ENCODE measurements at regions not wholly inside any gene's neighbourhood (a gene's known extent, or its start where the extent isn't known, plus 50 kb on each side); places are given as distances from the start of the nearest gene placed in this dataset.
A peak's percentile ranks its signal among the peaks of the same experiment; 100 is the strongest.

GRCh38 chr1:30316056-30316455 lies 407.3 kb downstream of the MATN1 start:
- Mint-ChIP-seq H3K4me3 (no peak overlapping the region), H3K36me3 (ENCODE audit: insufficient read depth) (no peaks in the 10 kb centered on the region), H3K9me3 (no peaks in the 10 kb centered on the region), H3K27me3 (peaks cover 84% of the 10 kb centered on the region), H3K4me1 (no peaks in the 10 kb centered on the region), H3K27ac (ENCODE audit: low read depth) (no peak overlapping the region)
- no peak for ATAC-seq (replicated peaks; ENCODE audit: extremely low read depth, poor library complexity, severe bottlenecking)
- no peak for DNase-seq (ENCODE audit: low spot score in 2 of 2)

DNA sequence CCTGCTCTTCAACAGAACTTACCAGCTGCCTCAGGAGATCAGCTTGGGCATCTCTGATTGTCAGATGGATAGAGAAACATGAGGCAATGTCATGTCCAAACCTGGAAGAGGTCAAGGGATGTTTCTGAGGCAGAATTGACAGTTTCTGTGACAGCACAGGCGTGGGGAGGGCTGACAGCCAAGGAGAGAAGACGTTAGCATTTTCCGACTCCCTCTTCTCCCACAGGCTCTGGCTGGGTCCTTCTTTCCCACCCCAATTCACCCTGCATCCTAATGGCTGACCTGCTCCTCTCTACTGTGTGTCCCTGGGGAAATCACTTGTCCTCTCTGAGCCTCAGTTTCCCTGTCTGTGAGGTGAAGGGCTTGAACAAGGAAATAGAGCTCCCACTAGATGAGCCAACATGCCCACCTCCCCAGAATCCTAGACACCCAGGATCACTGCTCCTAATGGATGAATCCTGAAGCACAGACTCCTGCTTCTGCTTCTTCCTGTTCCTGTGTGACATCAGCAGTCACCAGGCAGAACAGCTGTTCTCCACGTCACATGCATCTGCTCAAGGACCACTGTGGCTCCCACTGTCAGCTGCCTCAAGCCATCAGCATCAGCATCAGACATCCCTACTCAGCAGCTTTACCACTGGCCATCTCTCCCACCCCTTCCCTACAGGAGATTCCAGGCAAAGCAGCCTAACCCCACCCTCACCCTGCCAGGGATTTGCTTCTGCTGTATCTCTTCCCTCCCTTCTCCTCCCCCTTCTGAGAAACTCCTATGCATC lies 408.0 kb downstream of the MATN1 start:
- Mint-ChIP-seq H3K27me3 (peaks cover 87% of the 10 kb centered on the region), H3K27ac (ENCODE audit: low read depth) (no peak overlapping the region), H3K36me3 (ENCODE audit: insufficient read depth) (no peaks in the 10 kb centered on the region), H3K4me3 (no peak overlapping the region), H3K9me3 (no peaks in the 10 kb centered on the region), H3K4me1 (no peaks in the 10 kb centered on the region)
- no peak for ATAC-seq (replicated peaks; ENCODE audit: extremely low read depth, poor library complexity, severe bottlenecking)
- no peak for DNase-seq (ENCODE audit: low spot score in 2 of 2)

GRCh38 chr1:30314591-30314990 lies 408.8 kb downstream of the MATN1 start:
- no peak overlapping the region for H3K4me3 Mint-ChIP-seq
- DNase-seq (ENCODE audit: low spot score in 2 of 2): no peak

DNA sequence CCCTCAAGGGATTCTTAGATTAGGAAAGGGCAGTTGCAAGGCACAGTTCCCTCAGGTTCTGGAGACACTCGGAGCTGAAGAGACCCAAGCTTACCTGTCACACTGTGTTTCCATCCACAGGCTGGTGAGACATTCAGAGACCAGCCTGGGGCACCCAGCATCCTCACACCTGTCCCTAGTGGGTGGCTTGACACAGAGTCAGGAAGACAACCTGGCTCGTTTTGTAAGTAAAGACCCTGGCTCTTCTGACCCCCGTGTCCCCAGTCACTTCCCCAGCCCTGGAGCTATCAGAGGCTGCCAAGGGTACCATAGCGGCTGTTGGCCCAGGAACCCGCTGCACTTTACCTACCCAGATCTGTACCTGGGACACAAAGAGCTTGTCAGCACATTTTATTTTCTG lies 409.8 kb downstream of the MATN1 start:
- H3K27ac Mint-ChIP-seq (ENCODE audit: low read depth): no peak overlapping the region
- no peaks in the 10 kb centered on the region for H3K4me1 Mint-ChIP-seq
- H3K4me3 Mint-ChIP-seq: no peak overlapping the region
- no peaks in the 10 kb centered on the region for H3K9me3 Mint-ChIP-seq
- H3K27me3 Mint-ChIP-seq: peaks cover 81% of the 10 kb centered on the region
- no peaks in the 10 kb centered on the region for H3K36me3 Mint-ChIP-seq (ENCODE audit: insufficient read depth)
- DNase-seq (ENCODE audit: low spot score in 2 of 2): no peak
- no peak for ATAC-seq (replicated peaks; ENCODE audit: extremely low read depth, poor library complexity, severe bottlenecking)

More at GRCh38 chr1:30314591-30314990, 408.8 kb downstream of the MATN1 start:
- Mint-ChIP-seq H3K27ac (ENCODE audit: low read depth) (no peak overlapping the region), H3K27me3 (peaks cover 80% of the 10 kb centered on the region), H3K36me3 (ENCODE audit: insufficient read depth) (no peaks in the 10 kb centered on the region), H3K4me1 (no peaks in the 10 kb centered on the region), H3K9me3 (no peaks in the 10 kb centered on the region)
- no peak for ATAC-seq (replicated peaks; ENCODE audit: extremely low read depth, poor library complexity, severe bottlenecking)

- Mint-ChIP-seq H3K27ac (ENCODE audit: low read depth) (no peak overlapping the region), H3K9me3 (no peaks in the 10 kb centered on the region), H3K27me3 (peaks cover 85% of the 10 kb centered on the region), H3K4me1 (no peaks in the 10 kb centered on the region), H3K4me3 (no peak overlapping the region), H3K36me3 (ENCODE audit: insufficient read depth) (no peaks in the 10 kb centered on the region)
- DNase-seq (ENCODE audit: low spot score in 2 of 2): no peak
- ATAC-seq (replicated peaks; ENCODE audit: extremely low read depth, poor library complexity, severe bottlenecking): no peak
Observed at GRCh38 chr1:30313176-30313575, 410.2 kb downstream of the MATN1 start.

DNA sequence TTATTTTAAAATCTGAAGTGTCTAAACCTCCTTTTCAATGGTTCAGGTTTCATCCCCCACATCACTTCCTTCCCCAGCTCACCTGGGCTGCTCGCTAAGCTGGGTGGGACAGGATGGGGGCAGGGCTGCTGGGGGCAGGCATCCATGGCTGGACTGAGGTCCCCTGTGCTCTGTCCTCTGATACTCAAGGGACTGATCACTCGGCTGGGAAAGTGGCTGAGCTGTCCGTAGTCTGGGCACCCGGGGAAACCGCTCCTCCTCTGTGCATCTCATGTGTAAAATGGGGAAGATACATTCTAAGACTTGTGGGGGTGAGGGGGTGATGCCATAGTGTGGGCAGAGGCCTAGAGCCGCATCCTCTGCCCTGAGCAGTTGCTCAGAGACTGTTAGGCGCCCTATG lies 411.2 kb downstream of the MATN1 start:
- no peak for ATAC-seq (replicated peaks; ENCODE audit: extremely low read depth, poor library complexity, severe bottlenecking)
- H3K36me3 Mint-ChIP-seq (ENCODE audit: insufficient read depth): no peaks in the 10 kb centered on the region
- no peak overlapping the region for H3K4me3 Mint-ChIP-seq
- H3K9me3 Mint-ChIP-seq: no peaks in the 10 kb centered on the region
- peaks cover 85% of the 10 kb centered on the region for H3K27me3 Mint-ChIP-seq
- H3K4me1 Mint-ChIP-seq: no peaks in the 10 kb centered on the region
- no peak for DNase-seq (ENCODE audit: low spot score in 2 of 2)
- no peak overlapping the region for H3K27ac Mint-ChIP-seq (ENCODE audit: low read depth)

DNA sequence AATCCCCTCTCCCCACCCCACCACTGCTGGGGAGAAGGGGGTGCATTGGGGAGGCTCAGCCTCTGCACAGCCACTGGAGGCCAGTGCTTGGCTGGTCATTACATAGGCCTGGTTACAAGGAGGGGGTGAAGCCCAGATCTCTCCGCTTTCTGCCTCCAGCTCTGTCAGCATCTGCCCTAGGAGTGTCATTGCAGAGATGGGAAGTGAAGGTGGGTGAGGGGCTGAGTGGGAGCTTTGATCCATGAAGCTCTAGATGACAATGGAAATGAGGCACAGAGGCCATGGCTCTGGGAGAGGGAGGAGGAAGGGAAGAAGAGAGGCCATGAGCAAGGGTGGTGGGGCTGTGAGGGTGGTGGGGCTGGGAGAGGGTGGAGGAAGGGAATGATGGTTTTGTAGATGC lies 411.6 kb downstream of the MATN1 start:
- Mint-ChIP-seq H3K27me3 (peaks cover 85% of the 10 kb centered on the region), H3K9me3 (no peaks in the 10 kb centered on the region), H3K4me1 (no peaks in the 10 kb centered on the region), H3K4me3 (no peak overlapping the region), H3K27ac (ENCODE audit: low read depth) (no peak overlapping the region), H3K36me3 (ENCODE audit: insufficient read depth) (no peaks in the 10 kb centered on the region)
- DNase-seq (ENCODE audit: low spot score in 2 of 2) (no peak), ATAC-seq (replicated peaks; ENCODE audit: extremely low read depth, poor library complexity, severe bottlenecking) (no peak)

GRCh38 chr1:30310966-30311742 lies 412.2 kb downstream of the MATN1 start:
- Mint-ChIP-seq H3K4me3 (no peak overlapping the region), H3K27ac (ENCODE audit: low read depth) (no peak overlapping the region), H3K4me1 (no peaks in the 10 kb centered on the region), H3K9me3 (no peaks in the 10 kb centered on the region), H3K27me3 (peaks cover 85% of the 10 kb centered on the region), H3K36me3 (ENCODE audit: insufficient read depth) (no peaks in the 10 kb centered on the region)
- DNase-seq (ENCODE audit: low spot score in 2 of 2): no peak
- ATAC-seq (replicated peaks; ENCODE audit: extremely low read depth, poor library complexity, severe bottlenecking): no peak

- Mint-ChIP-seq H3K4me1 (no peaks in the 10 kb centered on the region), H3K36me3 (ENCODE audit: insufficient read depth) (no peaks in the 10 kb centered on the region), H3K27ac (ENCODE audit: low read depth) (no peak overlapping the region), H3K9me3 (no peaks in the 10 kb centered on the region), H3K27me3 (peaks cover 83% of the 10 kb centered on the region), H3K4me3 (no peak overlapping the region)
- no peak for ATAC-seq (replicated peaks; ENCODE audit: extremely low read depth, poor library complexity, severe bottlenecking)
- no peak for DNase-seq (ENCODE audit: low spot score in 2 of 2)
Observed at GRCh38 chr1:30307182-30307581, 416.2 kb downstream of the MATN1 start.

GRCh38 chr1:30305519-30305918 lies 417.9 kb downstream of the MATN1 start:
- H3K27ac Mint-ChIP-seq (ENCODE audit: low read depth): no peak overlapping the region
- DNase-seq (ENCODE audit: low spot score in 2 of 2) (peak in 1 of 2 donors; percentile 4), ATAC-seq (replicated peaks; ENCODE audit: extremely low read depth, poor library complexity, severe bottlenecking) (no peak)
- H3K9me3 Mint-ChIP-seq: no peaks in the 10 kb centered on the region
- H3K4me1 Mint-ChIP-seq: no peaks in the 10 kb centered on the region
- no peaks in the 10 kb centered on the region for H3K36me3 Mint-ChIP-seq (ENCODE audit: insufficient read depth)
- H3K27me3 Mint-ChIP-seq: peaks cover 82% of the 10 kb centered on the region
- no peak overlapping the region for H3K4me3 Mint-ChIP-seq

DNA sequence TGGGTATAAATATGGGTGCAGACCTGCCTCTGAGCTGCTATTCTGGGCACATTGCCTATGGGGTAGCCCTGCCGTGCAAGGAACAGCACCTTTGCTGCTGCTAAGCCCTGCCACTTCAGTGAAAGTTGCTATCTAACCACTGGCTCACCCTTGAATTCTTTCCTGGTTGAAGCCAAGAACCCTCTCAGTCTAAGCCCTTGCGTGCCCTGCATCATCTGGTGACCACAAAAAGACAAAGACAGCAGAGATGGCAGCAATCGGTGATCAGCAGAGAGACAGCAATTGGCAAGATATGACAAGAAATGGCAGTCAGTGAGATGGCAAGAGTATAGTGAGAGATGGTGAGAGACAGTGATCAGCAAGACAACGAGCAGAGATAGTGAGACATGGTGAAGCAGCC lies 418.3 kb downstream of the MATN1 start:
- H3K4me1 Mint-ChIP-seq: no peaks in the 10 kb centered on the region
- no peaks in the 10 kb centered on the region for H3K9me3 Mint-ChIP-seq
- H3K27ac Mint-ChIP-seq (ENCODE audit: low read depth): no peak overlapping the region
- H3K27me3 Mint-ChIP-seq: peaks cover 84% of the 10 kb centered on the region
- H3K36me3 Mint-ChIP-seq (ENCODE audit: insufficient read depth): no peaks in the 10 kb centered on the region
- peak in 1 of 2 donors; percentile 2 for DNase-seq (ENCODE audit: low spot score in 2 of 2)
- no peak for ATAC-seq (replicated peaks; ENCODE audit: extremely low read depth, poor library complexity, severe bottlenecking)
- no peak overlapping the region for H3K4me3 Mint-ChIP-seq

DNA sequence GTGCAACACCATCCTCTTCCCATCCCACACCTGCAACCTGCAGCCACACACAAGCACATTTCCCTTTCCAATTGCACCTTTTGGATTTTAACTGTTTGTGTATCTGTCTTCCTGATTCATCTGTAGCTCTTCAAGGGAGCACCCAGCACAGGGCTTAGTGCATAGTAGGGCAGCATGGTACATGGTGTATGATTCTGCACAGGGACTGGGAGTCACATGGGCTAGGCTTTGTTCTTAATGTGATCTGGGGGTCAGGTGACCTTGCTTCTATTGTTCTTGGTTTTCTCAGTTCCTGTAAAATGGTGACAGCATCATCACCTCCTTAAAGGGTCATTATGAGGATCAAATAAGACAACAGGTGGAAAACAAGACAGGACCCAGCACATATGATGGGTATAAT lies 419.3 kb downstream of the MATN1 start:
- no peak overlapping the region for H3K4me3 Mint-ChIP-seq
- H3K36me3 Mint-ChIP-seq (ENCODE audit: insufficient read depth): no peaks in the 10 kb centered on the region
- DNase-seq (ENCODE audit: low spot score in 2 of 2): no peak
- no peak overlapping the region for H3K27ac Mint-ChIP-seq (ENCODE audit: low read depth)
- peaks cover 94% of the 10 kb centered on the region for H3K27me3 Mint-ChIP-seq
- no peaks in the 10 kb centered on the region for H3K4me1 Mint-ChIP-seq
- no peak for ATAC-seq (replicated peaks; ENCODE audit: extremely low read depth, poor library complexity, severe bottlenecking)
- no peaks in the 10 kb centered on the region for H3K9me3 Mint-ChIP-seq

DNA sequence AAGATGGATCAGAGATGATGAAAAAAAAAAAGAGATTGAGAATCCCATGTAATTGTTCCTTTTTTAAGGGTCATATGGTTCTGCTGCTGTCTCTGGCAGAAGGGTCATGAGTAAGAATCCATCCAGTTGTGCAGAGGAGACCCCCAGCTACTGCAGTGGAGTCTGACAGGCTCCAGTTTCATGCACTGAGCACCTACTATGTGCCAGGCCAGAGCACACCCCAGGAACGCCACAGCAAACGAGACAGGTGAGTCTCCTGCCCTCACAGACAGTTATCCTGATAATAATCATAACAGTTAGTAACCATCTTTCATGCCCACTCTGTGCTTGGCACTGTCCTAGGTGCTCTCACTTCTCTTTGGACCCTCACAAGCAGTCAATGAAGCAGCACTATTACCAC lies 420.0 kb downstream of the MATN1 start:
- Mint-ChIP-seq H3K4me3 (no peak overlapping the region), H3K27ac (ENCODE audit: low read depth) (no peak overlapping the region), H3K36me3 (ENCODE audit: insufficient read depth) (no peaks in the 10 kb centered on the region), H3K27me3 (peaks cover 87% of the 10 kb centered on the region), H3K4me1 (no peaks in the 10 kb centered on the region), H3K9me3 (no peaks in the 10 kb centered on the region)
- ATAC-seq (replicated peaks; ENCODE audit: extremely low read depth, poor library complexity, severe bottlenecking): no peak
- DNase-seq (ENCODE audit: low spot score in 2 of 2): no peak
